SK-N-SH treated with all-trans-retinoic acid at 6 μM for 48 hours (cell line): ENCODE measurements at regions not wholly inside any gene's neighbourhood (a gene's known extent, or its start where the extent isn't known, plus 50 kb on each side); places are given as distances from the start of the nearest gene placed in this dataset.

ENCODE experiments used
- ARNTL ChIP-seq: fragments of 450-650 bp; formaldehyde crosslinking; IDR thresholded peaks from 2 replicates; pipeline ENCODE4 v1.5.0; 2020; ENCODE audit warnings: low read depth, mild to moderate bottlenecking, moderate library complexity, borderline replicate concordance
- CREB5 ChIP-seq: fragments of 250-450 bp; sonication (Bioruptor Pico); IDR thresholded peaks from 2 replicates; pipeline ENCODE4 v1.5.1; 2020; ENCODE audit warnings: low read depth, mild to moderate bottlenecking, moderate library complexity
- CSDC2 ChIP-seq: fragments of 250-450 bp; sonication (Bioruptor Pico); IDR thresholded peaks from 2 replicates; pipeline ENCODE4 v1.5.0; 2020; ENCODE audit warnings: mild to moderate bottlenecking, moderate library complexity
- PPARA ChIP-seq: fragments of 250-450 bp; sonication (Bioruptor Pico); IDR thresholded peaks from 2 replicates; pipeline ENCODE4 v1.5.0; 2020; ENCODE audit warnings: mild to moderate bottlenecking, borderline replicate concordance
- RARB ChIP-seq: fragments of 250-450 bp; sonication (Bioruptor Pico); IDR thresholded peaks from 2 replicates; pipeline ENCODE4 v1.8.0; 2021; ENCODE audit warnings: mild to moderate bottlenecking, moderate library complexity
- TOX ChIP-seq: fragments of 250-450 bp; sonication (Bioruptor Pico); IDR thresholded peaks from 2 replicates; pipeline ENCODE4 v1.8.0; 2021; ENCODE audit warnings: mild to moderate bottlenecking, moderate library complexity, borderline replicate concordance
- ZNF70 ChIP-seq: fragments of 450-650 bp; formaldehyde crosslinking; IDR thresholded peaks from 2 replicates; pipeline ENCODE4 v1.5.0; 2020; ENCODE audit warnings: mild to moderate bottlenecking, moderate library complexity

- TF ChIP-seq PPARA (CRISPR knock-in tag) = no peak
- no peak for TF ChIP-seq ZNF70 (CRISPR knock-in tag)
- no peak for TF ChIP-seq CREB5 (CRISPR knock-in tag)
- no peak for TF ChIP-seq TOX (CRISPR knock-in tag)
- no peak for TF ChIP-seq ARNTL (CRISPR knock-in tag)
- no peak for TF ChIP-seq RARB (CRISPR knock-in tag)
- no peak for TF ChIP-seq CSDC2 (CRISPR knock-in tag)
Measured at GRCh38 chr3:127408684-127409420, 121.0 kb upstream of the PRR20G start.
